DMS114 treated with DMSO at 0.1 percent for 48 hours (cell line): ENCODE measurements at regions not wholly inside any gene's neighbourhood (a gene's known extent, or its start where the extent isn't known, plus 50 kb on each side); places are given as distances from the start of the nearest gene placed in this dataset.
"Not testable (repeated sequence)": the region's sequence is repeated elsewhere in the genome, so short reads cannot be mapped to it uniquely, and the experiment has no call there.

Experiments
- DNase-seq: peaks from one replicate; lab custom pipeline; 2025; ENCODE audit not compliant: unreplicated experiment; lab: John Stamatoyannopoulos, UW

- DNase-seq, result no peak
These were observed 1046.9 kb downstream of the TYW1 start for GRCh38 chr7:68043546-68043945.

GRCh38 chr7:68050627-68051026 lies 1054.0 kb downstream of the TYW1 start:
- DNase-seq, result no peak

GRCh38 chr7:68058014-68058413 lies 1061.4 kb downstream of the TYW1 start:
- DNase-seq, result no peak

GRCh38 chr7:68063171-68063570 lies 1066.5 kb downstream of the TYW1 start:
- no peak for DNase-seq

DNA sequence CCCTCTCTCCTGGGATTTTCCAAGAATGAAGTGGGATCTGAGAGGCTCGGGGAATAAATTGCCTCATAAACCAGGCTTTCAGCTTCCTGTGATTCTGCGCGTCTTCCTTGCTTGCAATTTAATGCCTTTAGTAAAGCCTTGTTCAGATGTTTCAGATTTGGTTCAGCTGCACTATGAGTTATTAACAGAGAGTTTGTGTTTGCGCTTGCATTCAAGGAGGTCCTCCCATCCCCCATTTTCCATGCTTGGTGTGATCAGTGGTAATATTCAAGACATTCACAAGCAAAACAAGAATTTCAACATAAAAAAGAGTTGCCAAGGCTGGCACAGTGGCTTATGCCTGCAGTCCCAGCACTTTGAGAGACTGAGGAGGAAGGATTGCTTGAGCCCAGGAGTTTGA lies 1068.9 kb downstream of the TYW1 start:
- no peak for DNase-seq

DNA sequence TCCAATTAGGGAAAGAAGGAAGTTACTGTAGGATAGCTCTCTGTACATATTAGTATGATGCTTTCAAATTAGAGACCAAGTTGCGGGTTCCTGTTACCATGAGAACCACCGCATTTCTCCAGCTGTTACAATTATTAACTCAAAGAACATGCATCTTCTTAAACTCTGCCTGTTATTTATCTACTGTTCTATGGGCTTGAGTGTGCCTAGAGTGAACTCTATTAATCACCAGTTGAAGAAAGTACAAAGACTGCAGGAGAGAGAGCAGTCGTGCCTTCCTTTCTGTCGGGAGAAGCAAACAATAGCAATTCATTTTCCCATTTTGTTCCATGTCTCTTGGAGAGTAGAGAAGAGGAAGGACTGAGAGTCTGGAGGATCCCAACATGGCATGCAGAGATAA lies 1071.2 kb downstream of the TYW1 start:
- no peak for DNase-seq

DNA sequence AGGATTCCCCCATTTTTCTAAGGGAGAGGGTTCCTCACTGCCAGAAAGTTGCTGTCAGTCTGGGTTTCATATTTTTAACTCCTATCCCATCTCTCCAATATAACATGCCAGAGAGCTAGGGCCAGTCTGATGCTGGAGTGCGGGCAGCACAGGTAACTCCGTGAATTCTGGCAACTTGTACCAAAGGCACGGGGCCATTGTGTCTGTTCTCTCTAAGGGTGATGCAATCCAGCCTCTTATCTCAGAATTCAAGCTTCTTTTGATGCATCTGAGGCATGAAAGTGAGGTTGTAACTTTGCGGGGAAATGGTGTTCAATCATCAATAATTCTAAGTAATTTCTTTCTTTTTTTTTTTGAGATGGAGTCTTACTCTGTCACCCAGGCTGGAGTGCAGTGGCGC lies 1074.4 kb downstream of the TYW1 start:
- no peak for DNase-seq

DNA sequence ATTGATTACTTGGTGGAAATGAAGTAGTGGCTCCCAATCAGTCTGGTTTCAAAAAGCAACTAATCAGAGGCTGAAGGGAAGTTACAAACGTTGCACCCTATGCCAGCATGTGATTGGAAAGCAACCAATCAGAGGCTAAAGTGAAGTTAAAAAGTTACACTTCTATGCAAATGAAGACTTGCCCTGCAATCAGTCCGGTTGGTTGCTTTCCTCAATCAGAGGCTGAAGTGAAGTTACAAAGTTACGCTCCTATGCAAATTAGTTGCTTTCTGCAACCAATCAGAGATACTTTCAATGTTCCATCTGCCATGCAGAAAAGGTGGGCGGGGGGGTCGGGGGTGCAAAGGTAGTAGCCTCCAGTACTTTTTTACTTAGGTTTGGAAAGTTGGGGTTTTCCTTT lies 1077.1 kb downstream of the TYW1 start:
- DNase-seq, result no peak

DNA sequence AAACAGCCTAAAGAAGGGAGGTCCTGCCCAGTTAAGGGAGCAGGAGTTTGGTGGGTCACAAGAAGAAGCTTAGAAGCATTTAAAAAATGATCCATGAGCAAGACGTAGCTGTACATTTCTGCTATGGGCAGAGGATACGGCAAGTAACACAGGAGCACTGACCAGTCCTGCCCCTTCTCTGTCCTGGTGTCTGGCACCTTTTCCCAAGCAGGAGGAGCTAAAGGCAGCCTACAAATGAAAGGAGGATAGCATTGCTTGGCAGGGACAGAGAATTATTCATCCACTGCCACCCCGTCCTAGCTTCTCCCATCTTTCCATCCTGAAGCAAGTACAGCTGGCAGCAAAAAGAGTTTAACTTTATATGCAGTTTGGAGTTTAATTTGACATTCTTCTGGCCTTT lies 1077.6 kb downstream of the TYW1 start:
- no peak for DNase-seq

DNA sequence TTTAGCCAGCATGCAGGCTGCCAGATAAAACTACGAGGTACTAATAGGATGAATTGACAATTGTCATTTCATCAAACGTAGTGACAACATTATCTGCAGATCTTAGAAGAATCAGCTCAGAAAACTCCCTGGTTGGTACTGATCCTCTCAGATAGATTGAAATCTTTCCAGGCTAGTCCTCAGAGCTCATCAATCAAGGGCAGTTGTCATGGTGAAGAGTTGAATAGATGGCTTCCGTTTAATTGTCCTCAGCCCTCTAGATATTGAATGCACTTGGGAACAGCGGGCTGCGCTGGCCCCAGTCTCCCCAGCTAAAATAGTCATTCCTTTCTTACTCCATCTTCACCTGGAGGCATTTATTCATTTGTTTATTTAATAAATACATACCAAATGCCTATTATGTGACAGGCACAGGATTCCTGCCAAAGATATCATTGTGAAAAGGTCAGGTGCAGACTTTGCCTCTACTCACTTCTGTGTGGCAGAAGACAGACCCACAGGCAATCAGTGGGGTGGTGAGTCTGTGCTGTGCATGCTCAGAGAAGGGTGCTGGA lies 1081.6 kb downstream of the TYW1 start:
- DNase-seq, result no peak

GRCh38 chr7:68082066-68082960 lies 1085.7 kb downstream of the TYW1 start:
- not testable (repeated sequence) for DNase-seq

GRCh38 chr7:68082961-68083657 lies 1086.5 kb downstream of the TYW1 start:
- not testable (repeated sequence) for DNase-seq

GRCh38 chr7:68087401-68087800 lies 1090.8 kb downstream of the TYW1 start:
- DNase-seq, result no peak

- DNase-seq, result no peak
These were observed 1092.2 kb downstream of the TYW1 start for GRCh38 chr7:68088879-68089278.

GRCh38 chr7:68090256-68090655 lies 1093.6 kb downstream of the TYW1 start:
- DNase-seq, result not testable (repeated sequence)

DNA sequence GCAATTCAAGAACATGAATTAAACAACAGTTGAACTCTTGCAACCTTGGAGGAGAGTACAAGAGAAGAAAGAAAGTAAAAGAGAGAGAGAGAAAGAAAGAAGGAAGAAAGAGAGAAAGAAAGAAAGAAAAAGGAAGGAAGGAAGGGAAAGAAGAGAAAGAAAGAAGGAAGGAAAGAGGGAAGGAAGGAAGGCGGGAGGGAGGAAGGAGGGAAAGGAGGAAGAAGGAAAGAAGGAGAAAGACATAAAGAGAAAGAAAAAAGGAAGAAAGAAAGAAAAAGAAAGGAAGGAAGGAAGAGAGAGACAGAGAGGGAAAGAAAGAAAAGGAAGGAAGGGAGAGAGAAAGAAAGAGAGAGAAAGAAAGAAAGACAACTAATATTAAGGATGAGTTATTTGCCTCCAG lies 1106.7 kb downstream of the TYW1 start:
- DNase-seq, result no peak

DNA sequence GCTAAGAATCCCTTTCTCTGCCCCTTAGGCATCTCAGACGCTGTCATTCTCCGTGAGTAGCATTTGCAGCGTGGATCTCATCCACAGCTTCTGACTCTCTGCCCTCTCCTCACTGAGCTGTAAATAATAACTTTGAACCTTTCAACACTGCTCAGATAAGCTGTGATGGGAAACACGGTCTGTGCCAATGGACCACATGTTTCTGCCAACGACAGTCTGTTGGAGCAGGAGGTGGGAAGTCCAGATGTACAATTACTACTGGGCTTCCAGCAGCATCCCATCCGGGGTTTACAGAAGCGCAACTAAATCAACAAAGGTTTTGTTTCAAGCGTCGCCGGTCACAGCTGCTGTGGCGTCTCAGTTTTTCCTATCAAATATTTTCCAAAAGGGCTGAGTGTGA lies 1110.6 kb downstream of the TYW1 start:
- DNase-seq, result no peak

DNA sequence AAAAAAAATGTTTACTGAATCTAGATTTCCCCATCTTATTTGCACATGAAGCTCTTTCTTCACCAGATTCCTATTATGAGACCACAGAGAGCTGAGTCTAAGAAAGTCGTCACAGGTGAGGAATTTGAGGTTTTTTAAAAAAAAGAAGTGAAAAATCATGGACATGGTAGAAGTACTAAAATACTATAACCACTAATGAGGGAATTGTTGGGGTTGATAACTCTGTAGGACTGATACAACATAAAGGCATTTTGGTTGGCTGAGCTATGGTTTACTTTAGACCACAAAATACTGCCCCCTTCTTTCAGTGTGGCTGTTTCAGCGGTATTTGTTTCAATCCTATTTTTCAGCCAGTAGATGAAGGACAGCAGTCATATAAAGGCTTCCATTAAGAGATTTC lies 1111.3 kb downstream of the TYW1 start:
- no peak for DNase-seq

DNA sequence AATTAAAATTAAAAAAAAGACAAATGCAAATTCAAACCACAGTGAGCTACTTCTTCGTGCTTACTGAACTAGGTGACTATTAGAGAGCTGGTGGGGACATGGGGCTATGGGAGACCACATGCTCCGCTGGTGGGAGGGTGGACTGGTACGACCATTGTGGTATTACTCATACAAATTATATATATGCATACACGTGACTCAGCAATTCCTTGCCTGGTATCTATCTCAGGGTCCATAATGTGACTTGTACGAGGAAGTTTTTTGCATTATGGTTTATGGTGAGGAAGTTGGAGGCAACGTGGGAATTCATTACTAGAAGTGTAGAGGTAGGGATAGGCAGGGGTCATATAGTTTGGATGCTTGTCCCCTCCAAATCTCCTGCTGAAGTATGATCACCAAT lies 1112.7 kb downstream of the TYW1 start:
- no peak for DNase-seq

- no peak for DNase-seq
These were observed 1122.8 kb downstream of the TYW1 start for GRCh38 chr7:68119411-68119810.

DNA sequence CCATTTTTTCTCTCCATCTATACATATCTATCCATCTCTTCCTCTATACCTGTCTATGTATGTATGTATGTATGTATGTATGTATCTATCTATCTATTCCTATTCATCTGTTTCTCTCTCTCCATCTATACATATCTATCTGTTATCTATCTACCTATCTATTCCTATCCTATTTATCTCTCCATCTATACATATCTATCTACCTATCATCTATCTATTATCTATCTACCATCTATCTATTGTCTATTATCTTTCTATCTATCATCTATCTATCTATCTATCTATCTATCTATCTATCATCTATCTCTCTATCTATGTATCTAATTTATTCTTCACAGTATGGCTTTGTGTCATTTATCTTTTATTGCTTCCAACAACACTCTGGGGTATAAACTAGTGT lies 1124.4 kb downstream of the TYW1 start:
- no peak for DNase-seq

DNA sequence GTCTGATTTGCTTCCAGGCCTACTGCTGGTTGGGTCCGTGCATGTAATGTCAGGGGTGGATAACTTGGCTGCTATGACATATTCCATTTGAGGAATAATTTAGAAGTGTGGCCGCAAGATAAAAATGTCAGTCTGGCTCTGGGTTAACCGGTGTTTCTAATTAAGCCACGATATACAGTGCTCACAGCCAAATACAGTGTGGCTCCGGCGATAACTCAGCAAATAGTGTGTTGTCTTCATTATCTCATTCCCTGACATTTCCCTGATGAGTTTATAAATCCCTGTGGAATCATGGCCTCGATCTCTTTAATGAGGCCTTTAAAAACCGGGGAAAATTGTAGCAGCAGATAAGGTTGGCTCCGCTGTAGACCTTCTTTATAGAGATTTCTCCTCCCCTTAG lies 1125.0 kb downstream of the TYW1 start:
- no peak for DNase-seq
